GM19328 (cell line): ENCODE measurements at regions not wholly inside any gene's neighbourhood (a gene's known extent, or its start where the extent isn't known, plus 50 kb on each side); places are given as distances from the start of the nearest gene placed in this dataset.

Experiments
- ATAC-seq: cut with Tn5 transposase; IDR thresholded peaks from one replicate; pipeline ENCODE4 v1.9.1; 2021; ENCODE audit warnings: mild to moderate bottlenecking, moderate library complexity; ENCODE audit not compliant: unreplicated experiment

DNA sequence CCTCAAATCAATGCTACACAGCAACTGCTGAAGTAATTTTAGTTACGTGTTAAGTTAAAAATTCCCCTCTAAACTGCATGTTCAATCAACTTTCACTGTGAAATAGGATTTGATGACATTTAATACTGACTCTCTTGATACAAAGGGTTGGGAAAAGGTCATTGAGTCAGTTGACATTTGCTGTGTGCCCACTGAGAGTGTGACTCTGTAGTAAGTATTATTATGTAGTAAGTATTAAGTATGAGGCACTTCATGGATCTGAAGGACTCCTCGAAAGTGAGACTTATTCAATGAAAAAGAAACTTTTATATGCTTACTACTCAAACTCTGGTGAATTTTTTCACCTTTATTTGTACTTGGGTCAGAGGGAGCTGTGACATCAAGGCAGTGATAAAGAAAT lies 83.1 kb upstream of the S1PR1 start:
- ATAC-seq = no peak

GRCh38 chr1:101152633-101153032 lies 84.2 kb upstream of the S1PR1 start:
- no peak for ATAC-seq

DNA sequence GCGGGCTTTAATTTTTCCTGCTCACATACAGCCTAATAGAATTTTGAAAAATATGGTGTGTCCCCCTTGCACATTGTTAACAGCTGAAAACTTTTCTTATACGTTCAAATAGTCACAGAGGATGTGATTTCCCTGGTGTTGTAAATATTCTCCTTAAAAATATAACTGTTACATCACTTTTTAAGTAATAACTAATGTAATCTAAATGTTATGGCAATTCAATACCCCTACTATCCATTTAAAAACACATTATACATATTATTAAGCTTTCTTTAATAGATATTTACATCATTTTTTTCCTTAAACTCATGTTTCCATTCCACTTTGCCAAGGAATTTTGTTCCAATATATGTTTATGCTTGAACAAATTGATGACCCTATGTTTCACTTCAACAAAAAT lies 85.5 kb upstream of the S1PR1 start:
- ATAC-seq = no peak

DNA sequence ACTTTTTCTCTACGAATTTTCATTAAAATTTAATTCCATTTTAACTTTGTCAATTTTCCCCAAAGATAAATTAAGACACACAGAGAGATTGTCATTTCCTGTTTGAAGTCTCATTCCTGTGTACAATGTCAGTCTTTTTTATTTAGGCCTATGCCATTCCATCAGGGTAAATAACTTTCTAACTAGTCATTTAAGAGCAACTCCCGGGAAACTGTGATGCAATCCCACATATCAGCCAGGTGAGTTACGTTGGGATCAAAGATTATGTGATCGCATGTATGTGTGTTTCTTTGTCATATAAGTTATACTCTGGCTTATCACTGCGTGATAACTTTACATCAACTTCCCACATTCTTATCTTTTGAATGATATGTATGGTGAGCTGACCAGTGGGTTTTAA lies 86.1 kb upstream of the S1PR1 start:
- ATAC-seq = no peak

- no peak for ATAC-seq
Measured at GRCh38 chr1:101150266-101150665, 86.6 kb upstream of the S1PR1 start.

DNA sequence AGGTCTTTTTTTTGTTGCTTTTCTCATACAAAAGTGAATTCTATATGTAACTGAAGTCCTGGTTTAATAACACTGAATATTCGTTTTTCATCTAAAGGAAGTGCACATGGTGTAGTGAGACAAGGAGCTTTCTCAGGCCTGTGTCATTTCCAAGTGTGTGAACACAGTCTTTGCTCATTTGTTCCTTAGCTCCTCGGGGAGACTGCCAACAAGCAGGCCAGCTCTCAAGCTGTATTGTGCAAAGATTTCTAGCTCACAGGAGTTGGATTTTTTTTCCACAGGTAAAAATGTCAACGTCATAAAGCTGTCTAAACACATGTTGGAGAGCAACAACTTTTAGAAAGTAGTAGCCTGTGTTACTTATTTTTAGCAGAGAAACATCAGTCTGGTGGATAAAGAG lies 87.8 kb upstream of the S1PR1 start:
- no peak for ATAC-seq

GRCh38 chr1:101147381-101147780 lies 89.4 kb upstream of the S1PR1 start:
- no peak for ATAC-seq

- no peak for ATAC-seq
Measured at GRCh38 chr1:101145449-101145820, 91.4 kb upstream of the S1PR1 start.

- ATAC-seq = no peak
Measured at GRCh38 chr1:101144671-101145448, 92.0 kb upstream of the S1PR1 start.

DNA sequence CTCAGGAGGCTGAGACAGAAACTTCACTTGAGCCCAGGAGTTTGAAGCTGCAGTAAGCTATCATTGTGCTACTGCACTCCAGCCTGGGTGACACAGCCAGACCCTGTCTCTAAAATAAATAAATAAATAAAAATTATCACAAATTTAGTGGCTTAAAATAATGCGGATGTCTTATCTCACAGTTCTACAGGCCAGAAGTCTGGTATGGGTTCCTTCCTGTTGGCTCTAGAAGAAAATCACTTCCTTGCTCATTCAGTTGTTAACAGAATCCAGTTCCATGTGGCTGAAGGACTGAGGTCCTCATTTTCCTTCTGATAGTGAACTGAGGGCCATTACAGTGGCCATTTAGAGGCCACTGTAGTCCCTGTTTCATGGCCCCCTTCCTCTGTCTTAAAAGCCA lies 94.6 kb upstream of the S1PR1 start:
- no peak for ATAC-seq

DNA sequence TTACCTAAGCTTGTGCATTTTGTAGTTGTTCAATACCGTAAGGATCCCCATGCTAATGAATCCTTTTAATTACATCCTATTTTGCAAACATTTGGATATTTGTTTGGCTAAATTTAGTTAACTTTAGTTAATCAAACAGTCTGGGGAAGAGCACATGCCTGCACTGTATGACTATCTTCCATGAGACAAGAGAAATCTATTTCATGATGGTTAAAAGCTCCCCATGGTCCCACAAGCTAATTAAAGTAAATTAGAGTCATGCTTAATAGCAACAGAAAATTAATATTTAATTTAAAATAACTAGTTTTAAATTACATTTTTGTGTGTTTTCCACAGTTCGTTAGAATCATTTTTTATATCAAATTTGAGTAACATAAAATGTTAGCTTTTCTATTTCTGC lies 95.4 kb upstream of the S1PR1 start:
- no peak for ATAC-seq

DNA sequence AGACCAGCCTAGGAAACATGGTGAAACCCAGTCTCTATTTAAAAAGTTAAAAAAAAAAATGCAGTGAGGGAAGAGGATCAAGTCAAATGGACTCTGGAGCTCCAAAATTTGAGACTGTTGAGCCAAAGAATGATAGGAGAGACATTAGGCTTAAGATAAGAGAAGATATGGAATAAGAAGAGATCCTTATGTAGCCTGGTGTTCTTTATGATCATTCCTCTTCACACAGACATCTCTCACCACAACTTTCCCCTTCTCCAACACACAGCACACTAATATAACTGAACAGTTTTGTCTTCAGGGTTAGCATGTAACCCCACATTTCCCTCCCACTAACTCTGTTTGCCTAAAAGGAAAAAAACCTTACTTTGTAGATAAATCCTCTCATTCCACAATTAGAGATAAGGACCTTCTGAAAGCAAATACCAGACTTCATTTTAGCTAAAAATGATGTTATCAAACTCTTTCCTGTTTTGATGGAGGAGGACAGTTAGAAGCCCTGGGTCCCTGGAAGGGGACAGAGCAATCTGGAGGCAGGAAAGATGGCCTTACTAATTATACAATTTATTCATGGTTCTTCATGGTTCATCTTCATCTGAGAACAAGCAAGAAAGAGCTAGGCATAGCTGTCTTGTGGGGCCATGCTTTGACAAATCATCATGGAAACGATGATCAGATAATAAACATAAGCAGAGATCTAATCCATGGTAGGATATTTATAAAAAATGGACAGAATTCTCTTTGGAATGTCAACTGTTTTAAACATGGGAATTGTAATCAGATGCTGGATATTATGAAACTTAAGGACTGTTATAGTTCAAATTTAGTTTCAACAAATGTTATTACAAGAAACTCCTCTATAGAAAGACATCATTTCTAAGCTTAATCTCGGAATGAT lies 96.7 kb upstream of the S1PR1 start:
- no peak for ATAC-seq

DNA sequence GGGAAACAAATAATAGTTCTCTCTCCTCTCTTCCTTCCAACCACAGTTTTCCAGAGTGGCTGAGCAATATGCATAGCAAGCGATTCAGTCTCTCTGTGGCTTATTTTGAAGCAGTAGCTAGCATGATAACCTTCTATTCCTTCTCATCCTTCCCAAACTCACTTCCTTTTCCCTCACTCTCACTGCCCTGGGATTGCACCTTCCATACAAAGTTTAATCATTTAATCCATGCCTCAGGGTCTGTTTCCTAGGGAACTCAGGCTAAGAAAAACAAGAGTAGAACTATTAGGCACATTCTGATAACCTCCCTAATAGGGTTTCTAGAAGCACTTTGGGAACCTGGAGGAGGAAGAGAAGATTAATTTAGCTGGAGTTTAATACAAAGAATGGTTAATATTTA lies 97.7 kb upstream of the S1PR1 start:
- no peak for ATAC-seq

DNA sequence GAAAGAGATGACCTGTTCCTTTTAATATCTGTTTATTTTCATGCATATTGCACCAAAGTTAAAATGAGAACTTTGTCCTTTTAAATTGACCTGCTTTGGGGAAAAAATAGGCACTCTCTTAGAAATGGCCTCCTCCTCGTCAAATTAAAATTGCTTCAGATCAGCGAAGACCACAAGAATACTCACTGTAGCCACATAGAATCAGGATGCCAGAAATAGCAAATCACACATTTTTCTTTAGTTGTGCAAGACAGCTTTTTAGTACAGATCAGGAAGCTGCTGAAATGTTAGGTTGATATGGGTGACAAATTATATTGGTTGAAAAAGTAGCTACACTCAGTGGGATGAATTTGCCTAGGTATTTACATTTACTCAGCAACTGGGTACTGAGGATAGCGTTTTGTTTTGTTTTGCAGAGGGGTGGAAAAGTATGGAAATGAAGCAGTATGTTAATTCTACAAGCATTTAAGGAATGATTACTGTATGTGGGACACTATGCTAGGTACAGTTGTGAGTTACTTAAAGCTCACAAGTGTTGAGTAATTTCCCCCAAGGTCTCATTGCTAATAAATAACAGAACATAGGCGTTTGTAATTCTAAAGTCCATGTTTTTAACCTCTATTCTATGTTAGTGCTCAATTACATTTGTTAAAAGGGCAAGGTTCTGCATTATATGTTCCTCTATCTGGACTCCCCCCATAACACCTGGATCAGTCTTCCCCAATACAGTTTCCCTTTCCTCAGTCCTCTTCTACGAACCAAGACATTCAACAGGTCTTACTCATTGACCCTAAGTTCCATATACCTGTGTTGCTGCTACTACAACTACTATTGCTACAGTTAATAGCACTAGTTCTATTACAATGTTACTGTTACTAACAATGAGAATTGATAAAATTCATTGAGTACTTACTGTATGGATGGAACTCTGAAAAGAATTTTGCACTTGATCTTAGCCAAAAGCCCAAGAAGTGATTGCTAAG lies 99.4 kb upstream of the S1PR1 start:
- ATAC-seq = no peak

GRCh38 chr1:101136739-101137138 lies 100.1 kb upstream of the S1PR1 start:
- ATAC-seq = no peak

DNA sequence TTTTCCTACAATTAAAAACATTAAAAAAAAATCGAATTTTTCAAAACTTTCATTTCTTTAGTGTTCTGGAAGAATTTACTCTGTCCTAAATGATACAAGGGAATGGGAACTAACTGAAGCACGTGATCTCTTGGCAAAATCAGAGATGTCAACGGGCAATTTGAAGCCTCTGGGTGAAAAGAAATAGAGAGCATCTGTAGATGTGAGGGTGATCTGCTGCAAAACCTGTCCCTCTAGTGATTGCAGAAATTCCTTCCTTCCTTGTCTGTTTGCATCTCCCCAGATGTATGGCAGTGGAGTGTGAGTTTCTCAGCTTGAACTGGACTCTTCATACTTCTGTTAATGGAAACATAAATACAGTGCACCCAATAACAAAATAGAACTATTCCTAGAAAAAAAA lies 100.5 kb upstream of the S1PR1 start:
- no peak for ATAC-seq

GRCh38 chr1:101135526-101135925 lies 101.3 kb upstream of the S1PR1 start:
- no peak for ATAC-seq

DNA sequence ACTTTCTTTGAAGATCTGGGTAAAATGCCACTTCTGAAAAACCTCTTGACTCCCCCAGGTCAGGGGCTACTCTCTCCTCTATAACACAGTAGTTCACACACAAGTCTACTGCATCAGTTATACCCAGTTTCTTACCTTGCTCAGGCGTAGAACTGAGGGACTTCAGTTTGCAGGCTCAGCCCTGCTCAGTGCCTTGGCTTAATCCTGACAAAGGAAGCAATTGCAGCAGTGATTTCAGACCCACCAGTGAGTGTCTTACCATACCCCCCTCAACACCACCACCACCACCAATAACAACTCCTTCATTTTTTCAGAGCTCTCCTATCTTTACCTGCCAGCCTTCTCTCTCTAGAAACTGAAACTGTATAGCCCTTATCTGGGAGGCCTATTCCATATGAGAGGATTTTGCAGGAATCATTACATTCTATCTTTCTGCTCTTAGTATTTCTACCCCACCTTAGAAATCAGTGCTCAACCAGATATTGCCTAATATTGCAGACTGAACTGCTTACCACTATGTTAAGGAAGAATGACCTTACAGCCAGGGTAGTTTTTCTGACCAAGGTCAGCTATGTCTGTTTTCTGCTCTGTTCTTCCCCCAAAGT lies 105.5 kb upstream of the S1PR1 start:
- ATAC-seq = no peak

GRCh38 chr1:101130673-101131072 lies 105.1 kb upstream of the DPH5 start:
- no peak for ATAC-seq

DNA sequence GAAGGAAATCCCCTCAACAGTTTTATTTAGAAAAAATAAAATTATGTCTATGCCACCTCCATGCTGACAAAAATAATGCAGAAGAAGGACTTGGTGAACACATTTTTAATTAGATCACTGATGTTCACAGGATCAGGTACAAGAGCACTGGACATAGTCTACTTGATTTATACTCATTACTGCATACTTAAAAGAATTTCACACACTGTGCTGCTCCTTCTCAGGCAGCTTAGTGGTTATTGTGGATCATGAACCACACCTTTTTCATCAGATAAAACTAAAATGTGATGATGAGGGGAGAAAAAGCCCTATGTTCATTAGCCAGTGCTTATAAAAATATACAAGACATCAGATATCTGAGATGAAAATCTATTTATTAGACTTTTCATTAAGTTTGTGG lies 103.3 kb upstream of the DPH5 start:
- no peak for ATAC-seq
